ENCODE measurements at regions not wholly inside any gene's neighbourhood (a gene's known extent, or its start where the extent isn't known, plus 50 kb on each side); places are given as distances from the start of the nearest gene placed in this dataset.

- Mint-ChIP-seq H3K9me3 (peaks cover 0 to 4% (median 0%) of the 10 kb centered on the region in 7 donors), H3K4me1 (no peaks in the 10 kb centered on the region), H3K36me3 (no peaks in the 10 kb centered on the region), H3K27me3 (ENCODE audit: low read depth in 3 of 3) (peaks cover 0 to 1% (median 0%) of the 10 kb centered on the region in 3 donors), H3K27ac (no peak overlapping the region), H3K4me3 (no peak overlapping the region)
- H3K4me3 ChIP-seq (replicated peaks in 1 of 3; ENCODE audit: low read depth in 2 of 3, low read length in 3 of 3), result no peak overlapping the region
- H2AFZ ChIP-seq (ENCODE audit: insufficient read depth, low read depth, low read length, poor library complexity, severe bottlenecking), result no peak overlapping the region
- intact Hi-C loops (cut with micrococcal nuclease), result no loop called here
- no peak overlapping the region for H3K27ac ChIP-seq (ENCODE audit: low read depth in 1 of 2, low read length in 2 of 2)
- no peak overlapping the region for H3K9ac ChIP-seq (ENCODE audit: insufficient read depth, low read length, poor library complexity, severe bottlenecking)
- H3K36me3 ChIP-seq (replicated peaks in 1 of 2; ENCODE audit: control insufficient read depth in 1 of 2, insufficient read depth in 2 of 2, low read length in 2 of 2), result no peaks in the 10 kb centered on the region
- H3K27me3 ChIP-seq (ENCODE audit: control insufficient read depth in 2 of 2, insufficient read depth in 2 of 2, low read length in 2 of 2), result no peaks in the 10 kb centered on the region
- no peaks in the 10 kb centered on the region for H4K20me1 ChIP-seq (ENCODE audit: insufficient read depth, low read length)
- no peaks in the 10 kb centered on the region for H3K79me2 ChIP-seq (ENCODE audit: insufficient read depth, low read length)
- no peak for DNase-seq
- no peak for TF ChIP-seq CTCF (IDR thresholded peaks at IDR 0.05)
- H3K9me3 ChIP-seq (replicated peaks in 1 of 2; ENCODE audit: control insufficient read depth in 1 of 2, insufficient read depth in 1 of 2, low read length in 2 of 2), result no peaks in the 10 kb centered on the region
- H3K4me1 ChIP-seq (ENCODE audit: control insufficient read depth in 1 of 2, insufficient read depth in 2 of 2, low read length in 2 of 2), result no peaks in the 10 kb centered on the region
- WGBS (ENCODE audit: insufficient coverage), result 60% methylated on average over 2 of the region's 3 CpGs
- H3K4me2 ChIP-seq (replicated peaks; ENCODE audit: extremely low read depth, low read length, poor library complexity, severe bottlenecking), result no peak overlapping the region
Observed at GRCh38 chr5:168005936-168006335, 285.5 kb upstream of the WWC1 start.

GRCh38 chr5:168006456-168007130 lies 284.9 kb upstream of the WWC1 start:
- no peak for TF ChIP-seq CTCF (IDR thresholded peaks at IDR 0.05)
- H3K36me3 Mint-ChIP-seq, result no peaks in the 10 kb centered on the region
- Histone ChIP-seq H3K27ac (ENCODE audit: low read depth in 1 of 2, low read length in 2 of 2) (no peak overlapping the region), H3K4me1 (ENCODE audit: control insufficient read depth in 1 of 2, insufficient read depth in 2 of 2, low read length in 2 of 2) (no peaks in the 10 kb centered on the region), H3K36me3 (replicated peaks in 1 of 2; ENCODE audit: control insufficient read depth in 1 of 2, insufficient read depth in 2 of 2, low read length in 2 of 2) (no peaks in the 10 kb centered on the region), H3K27me3 (ENCODE audit: control insufficient read depth in 2 of 2, insufficient read depth in 2 of 2, low read length in 2 of 2) (no peaks in the 10 kb centered on the region), H3K9me3 (replicated peaks in 1 of 2; ENCODE audit: control insufficient read depth in 1 of 2, insufficient read depth in 1 of 2, low read length in 2 of 2) (no peaks in the 10 kb centered on the region), H3K9ac (ENCODE audit: insufficient read depth, low read length, poor library complexity, severe bottlenecking) (no peak overlapping the region), H2AFZ (ENCODE audit: insufficient read depth, low read depth, low read length, poor library complexity, severe bottlenecking) (no peak overlapping the region), H3K4me3 (replicated peaks in 1 of 3; ENCODE audit: low read depth in 2 of 3, low read length in 3 of 3) (no peak overlapping the region), H3K4me2 (replicated peaks; ENCODE audit: extremely low read depth, low read length, poor library complexity, severe bottlenecking) (no peak overlapping the region), H3K79me2 (ENCODE audit: insufficient read depth, low read length) (no peaks in the 10 kb centered on the region), H4K20me1 (ENCODE audit: insufficient read depth, low read length) (no peaks in the 10 kb centered on the region)
- peaks cover 0 to 1% (median 0%) of the 10 kb centered on the region in 3 donors for H3K27me3 Mint-ChIP-seq (ENCODE audit: low read depth in 3 of 3)
- no peaks in the 10 kb centered on the region for H3K4me1 Mint-ChIP-seq
- DNase-seq, result no peak
- H3K9me3 Mint-ChIP-seq, result peaks cover 0 to 4% (median 0%) of the 10 kb centered on the region in 7 donors
- H3K4me3 Mint-ChIP-seq, result no peak overlapping the region
- 96% methylated on average over 4 of the region's 10 CpGs for WGBS (ENCODE audit: insufficient coverage)
- H3K27ac Mint-ChIP-seq, result peak overlapping the region in 1 of 7 donors; percentile 26
- intact Hi-C loops (cut with micrococcal nuclease), result no loop called here

Data from CD14-positive monocyte (primary cell).